ENCODE measurements at regions not wholly inside any gene's neighbourhood (a gene's known extent, or its start where the extent isn't known, plus 50 kb on each side); places are given as distances from the start of the nearest gene placed in this dataset.
A peak's percentile ranks its signal among the peaks of the same experiment; 100 is the strongest.
"Not testable (repeated sequence)": the region's sequence is repeated elsewhere in the genome, so short reads cannot be mapped to it uniquely, and the experiment has no call there.

- DNase-seq, result no peak
Observed at GRCh38 chr13:24618011-24618955, 61.9 kb upstream of the ATP12A start.

- no peak for DNase-seq
Observed at GRCh38 chr13:24619282-24619681, 60.9 kb upstream of the ATP12A start.

GRCh38 chr13:24622481-24623148 lies 57.6 kb upstream of the ATP12A start:
- DNase-seq, result not testable (repeated sequence)

GRCh38 chr13:24623149-24623665 lies 57.0 kb upstream of the ATP12A start:
- DNase-seq, result no peak

GRCh38 chr13:24624363-24624762 lies 55.8 kb upstream of the ATP12A start:
- DNase-seq, result no peak

GRCh38 chr13:24624801-24625231 lies 55.4 kb upstream of the ATP12A start:
- no peak for DNase-seq

GRCh38 chr13:24625331-24625731 lies 54.9 kb upstream of the ATP12A start:
- DNase-seq, result no peak

- peak in 1 of 2 donors; percentile 51 for DNase-seq
Observed at GRCh38 chr13:24625870-24626849, 54.0 kb upstream of the ATP12A start.

GRCh38 chr13:24627090-24627714 lies 53.0 kb upstream of the ATP12A start:
- no peak for DNase-seq

GRCh38 chr13:24627946-24628345 lies 52.3 kb upstream of the ATP12A start:
- peak in 1 of 2 donors; percentile 53 for DNase-seq

GRCh38 chr13:24629320-24629719 lies 50.9 kb upstream of the ATP12A start:
- no peak for DNase-seq

GRCh38 chr13:24630121-24630520 lies 50.1 kb upstream of the ATP12A start:
- no peak for DNase-seq
